HG03175 (cell line): ENCODE measurements at regions not wholly inside any gene's neighbourhood (a gene's known extent, or its start where the extent isn't known, plus 50 kb on each side); places are given as distances from the start of the nearest gene placed in this dataset.

Source experiments
- ATAC-seq: cut with Tn5 transposase; IDR thresholded peaks from one replicate; pipeline ENCODE4 v1.9.1; 2021; ENCODE audit warnings: mild to moderate bottlenecking, moderate library complexity; ENCODE audit not compliant: unreplicated experiment

DNA sequence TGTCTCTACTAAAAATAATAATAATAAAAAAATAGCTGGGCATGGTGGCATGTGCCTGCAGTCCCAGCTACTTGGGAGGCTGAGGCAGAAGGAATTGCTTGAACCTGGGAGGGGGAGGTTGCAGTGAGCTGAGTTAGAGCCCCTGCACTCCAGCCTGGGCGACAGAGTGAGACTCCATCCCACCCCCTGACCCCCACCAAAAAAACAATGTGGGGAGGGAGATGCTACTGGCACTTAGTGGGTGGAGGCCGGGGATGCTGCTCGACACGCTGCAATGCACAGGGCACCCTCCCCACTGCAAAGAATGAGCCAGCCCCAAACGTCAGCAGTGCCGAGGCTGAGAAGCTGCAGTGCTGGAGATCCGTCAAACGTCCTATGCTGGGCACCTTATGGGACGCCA lies 77.5 kb upstream of the MAP1LC3B2 start:
- ATAC-seq = no peak

DNA sequence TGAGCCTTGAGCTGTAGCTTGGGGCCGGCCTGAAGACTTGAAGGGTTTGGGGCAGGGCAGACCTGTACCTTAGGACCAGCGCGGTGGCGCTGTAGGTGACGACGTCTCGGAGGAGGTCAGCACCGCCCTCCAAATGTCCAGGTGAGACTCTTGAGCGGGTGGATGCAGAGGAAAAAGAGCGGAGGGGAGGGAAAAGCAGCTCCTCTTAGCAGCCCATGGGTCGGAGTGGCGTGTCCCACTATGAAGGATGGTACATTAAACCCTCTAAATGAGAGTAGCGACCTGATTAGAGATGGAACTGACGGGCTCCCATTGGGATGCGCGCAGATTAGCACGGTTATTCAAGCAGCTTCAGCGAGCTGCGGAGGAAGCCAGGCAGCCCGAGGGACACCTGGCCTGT lies 77.0 kb upstream of the MAP1LC3B2 start:
- no peak for ATAC-seq

DNA sequence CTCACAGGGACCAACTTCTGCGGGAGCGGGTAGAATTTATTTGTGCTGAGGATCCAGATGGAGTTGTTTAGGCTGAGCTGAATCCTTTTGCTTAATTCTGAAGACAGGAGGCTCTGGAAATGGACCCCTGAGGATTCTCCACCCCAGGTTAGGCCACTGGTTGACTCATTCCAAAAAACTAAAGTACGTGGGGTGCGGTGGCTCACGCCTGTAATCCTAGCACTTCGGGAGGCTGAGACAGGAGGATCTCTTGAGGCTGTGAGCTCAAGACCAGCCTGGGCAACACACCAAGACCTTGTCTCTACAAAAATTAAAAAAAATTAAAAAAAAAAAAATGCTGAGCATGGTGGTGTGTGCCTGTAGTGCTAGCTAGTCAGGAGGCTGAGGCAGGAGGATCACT lies 76.3 kb upstream of the MAP1LC3B2 start:
- no peak for ATAC-seq

DNA sequence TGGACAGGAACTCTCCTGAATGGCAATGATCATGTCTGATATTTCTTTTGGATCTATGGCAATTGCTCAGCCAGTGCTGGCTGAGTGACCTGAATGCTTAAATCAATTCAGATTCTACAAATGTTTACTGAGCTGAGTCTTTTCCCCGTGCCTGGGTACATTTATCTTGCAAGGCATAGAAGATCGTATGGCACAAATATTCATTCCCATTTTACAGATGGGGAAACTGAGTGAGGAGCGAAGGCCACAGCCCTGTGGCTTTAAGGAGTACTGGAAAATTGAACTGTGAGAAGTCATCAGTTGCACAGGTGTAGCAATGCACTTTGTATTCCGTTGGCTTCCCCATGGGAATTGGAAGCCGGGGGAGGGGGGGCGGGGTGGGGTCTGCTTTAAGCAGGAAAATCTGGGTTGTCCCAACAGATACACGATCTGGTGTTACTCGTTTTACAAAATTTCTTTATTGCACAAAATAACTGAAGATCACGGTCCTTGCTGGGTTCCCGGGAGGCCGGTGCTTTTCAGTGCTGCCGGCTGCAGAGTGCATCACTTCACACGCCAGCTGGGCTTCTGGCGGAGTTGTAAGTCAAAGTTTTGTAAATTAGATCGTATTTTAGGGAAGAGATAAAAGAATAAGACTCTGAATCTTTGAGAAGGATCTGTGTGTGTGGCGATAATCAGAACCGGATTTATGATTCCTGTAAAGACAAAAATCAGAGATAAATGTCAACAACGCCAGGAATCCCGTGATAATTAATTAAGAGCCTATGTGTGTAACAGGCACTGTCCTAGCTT lies 75.0 kb upstream of the MAP1LC3B2 start:
- no peak for ATAC-seq

DNA sequence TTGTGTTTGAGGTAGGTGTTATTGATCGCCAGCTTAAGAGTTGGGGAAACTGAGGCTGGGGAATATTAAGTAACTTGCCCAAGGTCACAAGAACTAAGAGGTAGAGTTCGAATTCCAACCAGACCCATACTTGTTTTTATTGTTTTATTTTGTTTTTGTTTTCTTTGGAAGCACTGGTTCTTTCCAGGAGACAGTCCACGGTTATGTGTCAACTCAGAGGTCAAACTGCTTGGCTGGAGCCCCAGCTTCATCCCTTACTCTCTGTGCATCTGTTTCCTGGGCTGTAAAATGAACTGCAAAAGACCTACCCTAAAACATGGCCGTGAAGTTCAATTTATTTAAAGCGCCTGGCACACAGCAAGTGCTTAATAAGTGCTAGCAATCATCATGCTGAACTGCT lies 74.4 kb upstream of the MAP1LC3B2 start:
- ATAC-seq = no peak

DNA sequence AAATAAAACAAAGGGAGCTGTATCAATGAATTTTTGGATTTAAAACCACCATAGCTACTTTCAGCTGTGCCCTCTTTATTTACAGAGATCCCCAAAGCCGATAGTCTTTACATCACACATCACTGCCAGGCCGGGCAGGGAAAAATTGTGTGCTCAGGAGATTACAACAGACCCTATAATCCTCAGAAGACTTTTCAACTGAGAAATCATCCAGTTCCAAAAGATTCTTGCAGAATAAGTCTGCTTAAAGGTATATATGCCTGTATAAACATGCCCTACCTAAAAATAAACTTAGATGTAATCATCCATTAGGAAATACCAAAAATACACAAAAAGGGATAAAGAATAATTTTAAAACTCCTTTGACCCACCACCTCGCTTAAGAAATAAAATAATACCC lies 70.1 kb upstream of the MAP1LC3B2 start:
- ATAC-seq = no peak

DNA sequence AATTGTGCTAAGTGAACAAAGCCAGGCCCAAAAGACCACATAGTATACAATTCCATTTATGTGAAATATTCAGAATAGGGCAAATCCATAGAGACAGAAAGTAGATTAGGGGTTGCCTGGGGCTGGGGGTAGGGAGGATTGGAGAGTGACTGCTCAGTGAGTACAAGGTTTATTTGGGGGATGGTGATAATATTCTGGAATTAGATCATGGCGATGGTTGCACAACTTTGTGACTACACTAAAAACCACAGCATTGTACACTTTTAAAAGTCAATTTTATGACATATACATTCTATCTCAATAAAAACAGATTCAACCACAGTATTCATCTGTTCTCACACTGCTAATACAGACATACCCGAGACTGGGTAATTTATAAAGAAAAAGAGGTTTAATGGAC lies 68.7 kb upstream of the MAP1LC3B2 start:
- no peak for ATAC-seq

DNA sequence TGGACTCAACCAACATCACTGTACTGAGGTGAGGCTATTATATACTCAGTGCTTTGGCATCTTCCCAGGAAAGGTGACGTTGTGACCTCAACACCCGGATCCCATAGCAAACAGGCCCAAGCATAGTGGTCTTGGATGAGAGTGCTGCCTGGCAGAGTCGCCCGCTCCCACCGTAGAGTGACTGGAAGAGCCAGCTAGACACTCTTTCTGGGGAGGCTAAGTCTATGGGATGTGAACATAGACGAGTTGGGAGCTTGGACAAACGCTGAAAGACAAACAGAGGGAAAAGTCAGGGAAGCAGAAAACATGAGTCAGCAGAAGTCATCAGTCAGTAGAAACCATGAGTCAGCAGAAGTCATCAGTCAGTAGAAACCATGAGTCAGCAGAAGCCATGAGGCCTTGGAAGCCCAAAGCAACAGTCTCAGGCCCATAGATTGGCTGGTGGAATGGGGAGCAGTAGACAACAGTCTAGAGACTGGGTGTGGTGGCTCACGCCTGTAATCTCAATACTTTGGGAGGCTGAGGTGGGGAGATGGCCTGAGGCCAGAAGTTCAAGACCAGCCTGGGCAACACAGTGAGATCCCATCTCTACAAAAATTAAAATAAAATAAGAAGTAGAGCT lies 66.4 kb upstream of the MAP1LC3B2 start:
- no peak for ATAC-seq

DNA sequence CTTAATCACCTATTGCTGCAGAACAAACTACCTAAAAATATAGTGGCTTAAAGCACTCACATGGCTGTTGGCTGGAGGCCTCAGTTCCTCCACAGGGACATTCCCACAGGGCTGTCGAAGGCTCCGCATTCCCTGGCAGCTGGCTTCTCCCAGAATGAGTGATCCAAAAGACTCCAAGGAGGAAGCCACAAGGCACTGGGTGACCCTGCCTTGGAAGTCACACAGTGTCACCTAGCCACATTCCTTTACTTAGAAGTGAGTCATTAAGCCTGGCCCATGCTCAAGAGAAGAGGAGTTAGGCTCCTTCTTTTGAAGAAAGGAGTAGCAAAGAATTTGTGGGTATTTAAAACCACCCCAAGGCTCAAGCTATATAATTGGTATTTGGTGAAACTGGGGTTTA lies 63.9 kb upstream of the MAP1LC3B2 start:
- ATAC-seq = no peak

DNA sequence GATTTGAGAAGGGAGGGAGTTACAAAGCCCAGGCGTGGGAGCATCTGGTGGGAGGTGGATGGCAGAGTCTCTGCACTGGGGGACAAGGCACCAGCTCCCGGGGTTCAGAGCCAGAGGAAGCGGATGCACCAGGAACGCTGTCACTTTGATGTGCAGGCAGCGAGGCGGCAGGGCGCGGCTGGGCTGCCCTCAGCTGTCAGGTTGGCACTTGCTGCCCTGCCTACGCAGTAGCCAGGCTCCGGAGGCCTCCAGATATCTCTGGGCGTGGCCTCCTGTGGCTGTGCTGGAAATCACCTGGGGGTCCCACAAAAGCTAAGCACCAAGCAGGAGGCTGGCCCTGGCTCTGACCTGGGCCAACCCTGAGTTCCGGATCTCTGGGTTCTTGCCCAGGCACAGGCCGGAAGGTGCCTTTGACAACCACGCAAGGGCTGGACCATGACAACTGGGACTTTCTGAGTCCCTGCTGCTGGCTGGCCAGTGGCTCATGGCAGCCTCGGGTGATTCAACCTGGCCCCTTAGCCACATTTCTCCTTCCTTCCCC lies 62.1 kb upstream of the MAP1LC3B2 start:
- no peak for ATAC-seq

DNA sequence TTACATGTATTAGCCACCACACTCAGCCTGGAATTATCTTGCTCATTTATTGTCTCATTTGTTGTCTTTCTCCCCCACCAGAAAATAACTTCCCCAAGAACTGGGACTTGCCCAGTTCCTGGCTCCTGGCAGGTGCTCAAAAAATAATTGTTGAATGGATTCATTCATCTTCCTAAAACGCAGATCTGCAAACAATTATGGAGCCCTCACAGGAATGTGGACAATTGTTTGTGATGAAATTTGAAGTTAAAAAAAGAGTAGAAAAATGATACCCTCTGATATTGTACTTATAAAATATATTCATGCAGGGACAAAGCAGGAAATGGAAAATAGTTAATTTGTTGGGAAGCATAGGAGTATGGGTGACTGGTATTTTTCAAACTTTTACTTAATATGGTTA lies 60.7 kb upstream of the MAP1LC3B2 start:
- no peak for ATAC-seq

DNA sequence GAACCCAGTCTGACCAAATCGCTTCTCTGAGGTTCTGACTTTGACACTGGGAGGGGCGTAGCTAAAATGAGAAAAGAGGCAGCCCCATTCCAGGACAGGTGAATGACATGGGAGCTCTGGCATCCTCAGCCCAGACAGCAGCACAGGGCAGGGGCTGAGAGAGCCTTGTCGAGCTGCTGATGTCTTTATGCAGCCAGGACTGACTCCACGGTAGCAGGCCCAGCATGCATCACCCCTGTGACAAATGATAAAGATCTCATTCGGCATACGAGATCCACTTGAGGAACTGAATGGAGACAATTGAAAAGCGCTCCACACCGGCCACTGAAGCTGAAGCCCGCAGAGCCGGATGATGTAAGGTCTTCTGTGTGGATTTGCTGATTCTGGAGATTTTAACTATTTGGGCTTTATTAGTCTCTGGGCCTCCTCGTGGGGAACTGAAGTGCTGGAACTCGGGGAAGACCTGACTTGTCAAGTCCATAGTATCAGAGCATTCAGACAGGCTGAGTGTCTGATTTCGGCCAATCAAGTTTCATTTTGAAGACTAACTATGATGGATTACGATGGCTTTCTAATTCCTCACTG lies 56.9 kb upstream of the MAP1LC3B2 start:
- ATAC-seq = no peak

DNA sequence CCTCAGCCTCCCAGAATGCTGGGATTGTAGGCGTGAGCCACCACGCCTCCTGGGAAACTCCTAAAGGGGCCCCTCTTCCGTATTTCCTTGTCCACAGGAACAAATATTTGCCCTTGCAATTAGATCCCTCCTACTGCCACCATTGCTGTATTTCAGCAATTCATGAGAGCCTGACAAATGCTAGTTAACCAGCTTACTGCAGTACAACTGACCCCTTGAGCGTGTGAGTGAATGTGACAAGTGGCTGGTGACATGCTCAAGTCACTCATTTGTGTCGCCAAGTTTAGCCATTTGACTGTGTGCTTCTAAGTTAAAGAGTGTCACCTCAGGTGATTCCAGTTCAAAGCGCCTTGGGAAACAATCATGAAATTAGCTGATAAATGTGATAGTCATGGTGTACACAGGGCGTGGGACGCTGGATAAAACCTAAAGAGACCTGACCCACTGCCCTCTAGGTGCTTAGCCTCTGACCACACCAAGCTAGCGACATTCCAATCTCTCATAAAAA lies 56.1 kb upstream of the MAP1LC3B2 start:
- no peak for ATAC-seq

DNA sequence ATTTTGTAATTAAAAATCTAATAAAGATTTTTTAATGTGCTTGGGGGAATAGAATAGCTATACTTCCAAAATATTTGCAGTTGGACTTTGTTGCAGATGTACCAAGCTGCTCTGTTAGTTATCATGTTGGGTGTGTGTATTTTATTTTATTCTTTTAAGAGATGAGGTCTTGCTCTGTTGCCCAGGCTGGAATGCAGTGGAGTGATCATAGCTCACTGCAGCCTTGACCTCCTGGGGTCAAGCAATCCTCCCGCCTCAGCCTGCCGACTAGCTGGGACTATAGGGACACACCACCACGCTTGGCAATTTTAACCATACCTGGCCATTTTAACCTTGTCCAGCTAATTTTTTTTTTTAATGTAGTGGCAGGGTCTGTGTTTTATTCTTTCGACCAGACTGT lies 54.7 kb upstream of the MAP1LC3B2 start:
- no peak for ATAC-seq

DNA sequence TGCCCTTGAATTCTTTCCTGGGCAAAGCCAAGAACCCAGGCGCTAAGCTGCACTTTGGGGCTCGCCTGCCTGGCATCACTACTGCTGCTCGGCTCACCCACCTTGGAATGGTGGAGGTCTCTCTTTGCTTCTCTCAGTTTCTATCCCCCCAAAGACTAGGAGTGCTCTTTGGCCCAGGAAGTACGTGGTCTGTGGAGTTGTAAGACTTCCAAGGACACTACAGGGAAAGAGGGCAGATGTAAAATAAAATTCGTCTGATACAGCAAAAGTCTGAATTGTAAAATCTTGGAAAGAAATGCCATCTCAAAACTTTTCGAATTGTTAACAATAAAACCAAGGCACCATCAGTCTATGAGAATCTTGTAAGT lies 52.5 kb upstream of the MAP1LC3B2 start:
- ATAC-seq = no peak

DNA sequence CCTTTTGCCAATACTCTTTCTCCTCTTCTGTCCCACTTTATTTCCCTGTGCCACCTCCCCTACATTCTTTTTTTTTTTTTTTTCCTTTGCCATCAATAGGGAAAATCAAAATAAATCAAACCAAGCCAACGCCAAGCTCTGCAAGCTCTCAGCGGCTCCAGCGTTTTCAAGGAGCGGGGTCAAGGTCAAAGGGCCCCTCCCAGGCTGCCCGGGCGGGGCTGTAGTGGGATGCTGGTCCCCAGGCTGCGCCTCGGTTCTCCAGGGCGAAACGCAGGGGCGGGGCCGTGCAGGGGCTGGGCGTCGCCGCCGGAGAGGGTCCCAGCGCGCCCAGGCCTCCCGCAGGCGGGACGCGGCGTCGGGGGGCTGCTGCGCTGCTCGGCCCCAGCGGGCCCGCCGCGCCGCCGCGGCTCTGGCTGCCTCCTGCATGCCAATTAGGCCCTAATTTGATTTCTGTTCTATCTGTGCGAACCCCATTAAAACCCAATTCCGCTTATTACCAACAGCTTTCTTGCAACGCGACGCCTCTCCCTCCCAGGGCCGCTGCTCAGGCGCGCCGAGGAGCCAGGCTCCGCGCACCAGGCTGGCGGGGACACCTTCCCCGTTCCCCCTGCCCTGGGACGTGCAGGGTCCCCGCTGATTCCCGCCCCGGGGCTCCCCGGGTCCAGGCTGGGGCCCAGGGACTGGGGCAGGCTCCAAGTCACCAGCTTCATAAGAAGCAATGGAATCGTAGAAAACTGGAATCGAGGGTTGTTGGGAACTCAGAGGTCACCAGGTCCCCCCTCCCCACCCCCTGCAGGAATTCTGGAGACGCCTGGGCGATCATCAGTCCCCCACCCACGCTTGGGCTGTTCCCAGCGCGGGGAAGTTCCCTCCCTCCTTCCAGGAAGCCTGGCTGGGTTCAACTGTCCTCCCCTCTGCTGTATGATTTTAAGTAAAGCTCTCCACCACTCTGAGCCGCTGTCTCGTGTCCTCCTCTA lies 50.7 kb upstream of the MAP1LC3B2 start:
- ATAC-seq = no peak
